HEK293T (cell line): ENCODE measurements at regions not wholly inside any gene's neighbourhood (a gene's known extent, or its start where the extent isn't known, plus 50 kb on each side); places are given as distances from the start of the nearest gene placed in this dataset.

ENCODE experiments used
- ARNT ChIP-seq: fragments of 450-650 bp; IDR thresholded peaks from 2 replicates; pipeline ENCODE4 v1.6.1; 2017; ENCODE audit warnings: mild to moderate bottlenecking
- BHLHE40 ChIP-seq: fragments of 450-650 bp; IDR thresholded peaks from 2 replicates; pipeline ENCODE4 v1.6.1; 2016; ENCODE audit warnings: mild to moderate bottlenecking, moderate library complexity, borderline replicate concordance
- ELF4 ChIP-seq: fragments of 450-650 bp; IDR thresholded peaks from 2 replicates; pipeline ENCODE4 v1.6.1; 2017; ENCODE audit warnings: antibody characterized with exemption
- FOXA1 ChIP-seq: fragments of 450-650 bp; IDR thresholded peaks from 2 replicates; pipeline ENCODE4 v1.6.1; 2016; ENCODE audit warnings: mild to moderate bottlenecking
- LEF1 ChIP-seq: fragments of 450-650 bp; IDR thresholded peaks from 2 replicates; pipeline ENCODE4 v1.6.1; 2017; ENCODE audit warnings: mild to moderate bottlenecking, borderline replicate concordance
- NFRKB ChIP-seq: fragments of 450-650 bp; IDR thresholded peaks from 2 replicates; pipeline ENCODE4 v1.6.1; 2016; ENCODE audit warnings: mild to moderate bottlenecking, moderate library complexity
- SP1 ChIP-seq: fragments of 450-650 bp; IDR thresholded peaks from 2 replicates; pipeline ENCODE4 v1.6.1; 2017
- TARDBP ChIP-seq: fragments of 450-650 bp; IDR thresholded peaks from 2 replicates; pipeline ENCODE4 v1.6.1; 2016
- ZNF384 ChIP-seq: fragments of 450-650 bp; IDR thresholded peaks from 2 replicates; pipeline ENCODE4 v1.6.1; 2016

- no peak for TF ChIP-seq ARNT
- TF ChIP-seq SP1: no peak
- TF ChIP-seq NFRKB: no peak
- TF ChIP-seq ZNF384: no peak
- no peak for TF ChIP-seq FOXA1
- TF ChIP-seq LEF1: no peak
- no peak for TF ChIP-seq BHLHE40
- no peak for TF ChIP-seq ELF4
- TF ChIP-seq TARDBP: no peak
Measured at GRCh38 chr9:27722866-27723265, 149.6 kb upstream of the C9orf72 start.
